ENCODE measurements at regions not wholly inside any gene's neighbourhood (a gene's known extent, or its start where the extent isn't known, plus 50 kb on each side); places are given as distances from the start of the nearest gene placed in this dataset.
"Not testable (repeated sequence)": the region's sequence is repeated elsewhere in the genome, so short reads cannot be mapped to it uniquely, and the experiment has no call there.

DNA sequence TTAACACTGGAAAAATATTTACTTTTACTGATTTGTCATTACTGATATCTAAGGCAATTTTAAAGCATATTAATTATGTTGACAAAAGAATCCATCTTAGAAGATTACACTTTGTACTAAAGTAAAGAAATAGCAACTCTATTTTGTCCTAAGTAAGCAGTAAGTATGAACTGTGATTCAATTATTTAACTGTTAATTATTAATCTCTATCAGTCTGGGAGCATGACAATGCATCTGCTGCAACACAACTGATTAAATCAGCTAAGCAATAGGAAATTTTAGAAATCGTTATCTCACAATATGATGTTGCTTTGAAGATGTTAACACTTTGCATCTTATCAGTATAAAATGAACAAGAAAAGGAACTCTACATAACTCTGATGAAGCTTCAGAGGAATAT, 172.3 kb downstream of the DPY19L2 start:
- no TSS peak for BruUV-seq (replicated peaks)
- intact Hi-C loops (cut with micrococcal nuclease) (no loop called here), dilution Hi-C loops (cut with MboI; ENCODE audit: extremely low pct_ligation_motif_present, low sequenced_read_pairs) (no loop called here)
- TF ChIP-seq, protein P1, sequence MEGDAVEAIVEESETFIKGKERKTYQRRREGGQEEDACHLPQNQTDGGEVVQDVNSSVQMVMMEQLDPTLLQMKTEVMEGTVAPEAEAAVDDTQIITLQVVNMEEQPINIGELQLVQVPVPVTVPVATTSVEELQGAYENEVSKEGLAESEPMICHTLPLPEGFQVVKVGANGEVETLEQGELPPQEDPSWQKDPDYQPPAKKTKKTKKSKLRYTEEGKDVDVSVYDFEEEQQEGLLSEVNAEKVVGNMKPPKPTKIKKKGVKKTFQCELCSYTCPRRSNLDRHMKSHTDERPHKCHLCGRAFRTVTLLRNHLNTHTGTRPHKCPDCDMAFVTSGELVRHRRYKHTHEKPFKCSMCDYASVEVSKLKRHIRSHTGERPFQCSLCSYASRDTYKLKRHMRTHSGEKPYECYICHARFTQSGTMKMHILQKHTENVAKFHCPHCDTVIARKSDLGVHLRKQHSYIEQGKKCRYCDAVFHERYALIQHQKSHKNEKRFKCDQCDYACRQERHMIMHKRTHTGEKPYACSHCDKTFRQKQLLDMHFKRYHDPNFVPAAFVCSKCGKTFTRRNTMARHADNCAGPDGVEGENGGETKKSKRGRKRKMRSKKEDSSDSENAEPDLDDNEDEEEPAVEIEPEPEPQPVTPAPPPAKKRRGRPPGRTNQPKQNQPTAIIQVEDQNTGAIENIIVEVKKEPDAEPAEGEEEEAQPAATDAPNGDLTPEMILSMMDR (IDR thresholded peaks at IDR 0.05; ENCODE audit: extremely low read depth in 1 of 2, insufficient read depth in 1 of 2, low read depth in 1 of 2, low read length in 2 of 2) = no peak
- TF ChIP-seq JUN (IDR thresholded peaks at IDR 0.05; ENCODE audit: borderline replicate concordance, insufficient read depth, insufficient read length, low read depth) = no peak
- Histone ChIP-seq H3K27ac (ENCODE audit: insufficient read depth, low read depth, low read length) (no peak overlapping the region), H2AFZ (ENCODE audit: low read depth, low read length) (no peak overlapping the region), H3K9me3 (replicated peaks; ENCODE audit: control insufficient read depth, insufficient read depth, low read length) (no peaks in the 10 kb centered on the region), H4K20me1 (replicated peaks; ENCODE audit: control insufficient read depth, extremely low read depth, insufficient read depth, low read length) (no peaks in the 10 kb centered on the region), H3K79me2 (ENCODE audit: control insufficient read depth, insufficient read depth, low read length) (no peaks in the 10 kb centered on the region), H3K4me1 (ENCODE audit: control insufficient read depth, extremely low read depth, insufficient read depth, low read length) (no peaks in the 10 kb centered on the region), H3K4me2 (ENCODE audit: insufficient read depth, low read length) (no peak overlapping the region), H3K9me1 (replicated peaks; ENCODE audit: control insufficient read depth, extremely low read depth, insufficient read depth, low read length) (no peaks in the 10 kb centered on the region), H3K4me3 (replicated peaks in 1 of 3; ENCODE audit: insufficient read depth in 1 of 3, low read depth in 1 of 3, low read length in 3 of 3) (no peak overlapping the region), H3K9ac (replicated peaks; ENCODE audit: extremely low read depth, insufficient read depth, low read length) (no peak overlapping the region), H3K36me3 (ENCODE audit: control insufficient read depth in 2 of 2, extremely low read depth in 1 of 2, insufficient read depth in 2 of 2, low read length in 2 of 2) (no peaks in the 10 kb centered on the region), H3K27me3 (ENCODE audit: control insufficient read depth in 2 of 2, insufficient read depth in 2 of 2, low read length in 2 of 2) (no peaks in the 10 kb centered on the region)
- no peak for DNase-seq (ENCODE audit: low read depth, low spot score)
- ChIA-PET CTCF (no interaction called here), POLR2A (no interaction called here)
- no peak for FAIRE-seq

DNA sequence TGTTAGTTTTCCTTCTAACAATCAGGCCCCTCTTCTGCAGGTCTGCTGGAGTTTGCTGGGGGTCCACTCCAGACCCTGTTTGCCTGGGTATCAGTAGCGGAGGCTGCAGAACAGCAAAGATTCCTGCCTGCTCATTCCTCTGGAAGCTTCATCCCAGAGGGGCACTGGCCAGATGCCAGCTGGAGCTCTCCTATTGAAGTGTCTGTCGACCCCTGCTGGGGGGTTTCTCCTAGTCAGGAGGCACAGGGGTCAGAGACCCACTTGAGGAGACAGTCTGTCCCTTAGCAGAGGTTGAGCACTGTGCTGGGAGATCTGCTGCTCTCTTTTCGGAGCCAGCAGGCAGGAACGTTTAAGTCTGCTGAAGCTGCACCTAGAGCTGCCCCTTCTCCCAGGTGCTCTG, 174.9 kb downstream of the DPY19L2 start:
- H3K36me3 ChIP-seq (ENCODE audit: control insufficient read depth in 2 of 2, extremely low read depth in 1 of 2, insufficient read depth in 2 of 2, low read length in 2 of 2); CTCF ChIA-PET; H3K27ac ChIP-seq (ENCODE audit: insufficient read depth, low read depth, low read length); H3K9me3 ChIP-seq (replicated peaks; ENCODE audit: control insufficient read depth, insufficient read depth, low read length); dilution Hi-C loops (cut with MboI; ENCODE audit: extremely low pct_ligation_motif_present, low sequenced_read_pairs); H3K4me2 ChIP-seq (ENCODE audit: insufficient read depth, low read length); H3K9me1 ChIP-seq (replicated peaks; ENCODE audit: control insufficient read depth, extremely low read depth, insufficient read depth, low read length); H3K4me3 ChIP-seq (replicated peaks in 1 of 3; ENCODE audit: insufficient read depth in 1 of 3, low read depth in 1 of 3, low read length in 3 of 3); H3K9ac ChIP-seq (replicated peaks; ENCODE audit: extremely low read depth, insufficient read depth, low read length); H3K27me3 ChIP-seq (ENCODE audit: control insufficient read depth in 2 of 2, insufficient read depth in 2 of 2, low read length in 2 of 2); POLR2A ChIA-PET; H3K79me2 ChIP-seq (ENCODE audit: control insufficient read depth, insufficient read depth, low read length); intact Hi-C loops (cut with micrococcal nuclease); H3K4me1 ChIP-seq (ENCODE audit: control insufficient read depth, extremely low read depth, insufficient read depth, low read length); FAIRE-seq; H4K20me1 ChIP-seq (replicated peaks; ENCODE audit: control insufficient read depth, extremely low read depth, insufficient read depth, low read length); DNase-seq (ENCODE audit: low read depth, low spot score); BruUV-seq (replicated peaks); H2AFZ ChIP-seq (ENCODE audit: low read depth, low read length): not testable (repeated sequence)

All from endothelial cell of umbilical vein (primary cell).